PC-9 (cell line): ENCODE measurements at regions not wholly inside any gene's neighbourhood (a gene's known extent, or its start where the extent isn't known, plus 50 kb on each side); places are given as distances from the start of the nearest gene placed in this dataset.

Experiments
- BruUV-seq: library from RNA; stranded (reverse); fragments of 400-500 nt; replicated peaks from 2 replicates; lab custom pipeline; 2021; lab: Mats Ljungman, UMichigan
- CTCF ChIA-PET: fragments of 300-600 bp; sonication (Branson Sonifier 250); formaldehyde crosslinking; loops from one replicate; lab custom pipeline; 2022; ENCODE audit warnings: antibody characterized with exemption; lab: Charles Lee
- POLR2A ChIA-PET: fragments of 300-600 bp; sonication (Branson Sonifier 250); formaldehyde crosslinking; loops from one replicate; lab custom pipeline; 2022; ENCODE audit warnings: antibody characterized with exemption; ENCODE audit not compliant: unreplicated experiment; lab: Charles Lee
- DNase-seq, 2 experiments: peaks; one replicate each; pipeline versions ENCODE4 v3.0.0 to v3.0.0-alpha.2; 2015 to 2022; ENCODE audit warnings: mixed read lengths in 1 of 2
- H2AFZ ChIP-seq: fragments of 200-600 bp; sonication (generic); 2 replicates; pipeline ENCODE4 v1.8.1; 2017; ENCODE audit warnings: antibody characterized with exemption
- H3F3A ChIP-seq: fragments of 200-600 bp; sonication (generic); 2 replicates; pipeline ENCODE4 v1.8.1; 2017; ENCODE audit warnings: antibody characterized with exemption, mild to moderate bottlenecking, low read depth; ENCODE audit not compliant: insufficient read depth
- H3K27ac ChIP-seq: fragments of 200-600 bp; sonication (generic); 2 replicates; pipeline ENCODE4 v1.6.1; 2016; ENCODE audit warnings: mixed run types
- H3K27me3 ChIP-seq: fragments of 200-600 bp; sonication (generic); 2 replicates; pipeline ENCODE4 v1.6.1; 2016; ENCODE audit warnings: low read depth, mixed run types; ENCODE audit not compliant: insufficient read depth
- H3K36me3 ChIP-seq: fragments of 200-600 bp; sonication (generic); 2 replicates; pipeline ENCODE4 v1.6.1; 2016; ENCODE audit warnings: low read depth, mixed run types
- H3K4me1 ChIP-seq: fragments of 200-600 bp; sonication (generic); replicated peaks from 2 replicates; pipeline ENCODE4 v1.6.1; 2016; ENCODE audit warnings: mixed run types; ENCODE audit not compliant: insufficient read depth
- H3K4me2 ChIP-seq: fragments of 200-600 bp; sonication (generic); 2 replicates; pipeline ENCODE4 v1.6.1; 2017; ENCODE audit warnings: mixed run types
- H3K4me3 ChIP-seq: fragments of 200-600 bp; sonication (generic); 2 replicates; pipeline ENCODE4 v1.6.1; 2016; ENCODE audit warnings: mixed run types
- H3K79me2 ChIP-seq: fragments of 200-600 bp; sonication (generic); 2 replicates; pipeline ENCODE4 v1.6.1; 2017; ENCODE audit warnings: low read depth, mixed run types
- H3K9me2 ChIP-seq: fragments of 200-600 bp; sonication (generic); 2 replicates; pipeline ENCODE4 v1.8.1; 2017; ENCODE audit warnings: mild to moderate bottlenecking; ENCODE audit not compliant: insufficient read depth
- H3K9me3 ChIP-seq: fragments of 200-600 bp; sonication (generic); 2 replicates; pipeline ENCODE4 v1.8.1; 2016; ENCODE audit warnings: low read depth; ENCODE audit not compliant: insufficient read depth
- H4K20me1 ChIP-seq: fragments of 200-600 bp; sonication (generic); 2 replicates; pipeline ENCODE4 v1.8.1; 2017; ENCODE audit not compliant: insufficient read depth
- CTCF ChIP-seq: fragments of 200-600 bp; sonication (generic); conservative IDR thresholded peaks from 2 replicates; pipeline ENCODE4 v1.6.1; 2017; ENCODE audit warnings: mixed run types, antibody characterized with exemption, mild to moderate bottlenecking, moderate library complexity
- EZH2 ChIP-seq: fragments of 200-600 bp; sonication (generic); IDR thresholded peaks from 2 replicates; pipeline ENCODE4 v1.8.0; 2017; ENCODE audit warnings: antibody characterized with exemption, low read depth
- intact Hi-C: fragments of 100-400 bp; cut with micrococcal nuclease; formaldehyde crosslinking; loops from one replicate; pipeline ENCODE4 v1.10.0; 2022; ENCODE audit not compliant: unreplicated experiment

- no peaks in the 10 kb centered on the region for H3K27me3 ChIP-seq
- ChIA-PET POLR2A (no interaction called here), CTCF (no interaction called here)
- no peak overlapping the region for H3K4me3 ChIP-seq
- H3K9me2 ChIP-seq, result 0 out of 2 replicates have a peak, but pooled peaks cover 4% of the 10 kb centered on the region
- no peaks in the 10 kb centered on the region for H3K36me3 ChIP-seq
- no peaks in the 10 kb centered on the region for H3K79me2 ChIP-seq
- H3F3A ChIP-seq, result no peaks in the 10 kb centered on the region
- no TSS peak for BruUV-seq
- H3K9me3 ChIP-seq, result no peaks in the 10 kb centered on the region
- H3K27ac ChIP-seq, result no peak overlapping the region
- H2AFZ ChIP-seq, result no peak overlapping the region
- intact Hi-C loops, result no loop called here
- TF ChIP-seq EZH2 (no peak), CTCF (no peak)
- no peak for DNase-seq
- H3K4me1 ChIP-seq, result no peaks in the 10 kb centered on the region
- no peaks in the 10 kb centered on the region for H4K20me1 ChIP-seq
- no peak overlapping the region for H3K4me2 ChIP-seq
Observed at GRCh38 chr3:110099711-110100110, 762.4 kb upstream of the DPPA4 start.

- H3K36me3 ChIP-seq, result no peaks in the 10 kb centered on the region
- CTCF ChIA-PET, result no interaction called here
Observed at GRCh38 chr3:110101361-110101760, 764.0 kb upstream of the DPPA4 start.

GRCh38 chr3:110106805-110107204, 769.5 kb upstream of the DPPA4 start:
- Histone ChIP-seq H3K27ac (no peak overlapping the region), H4K20me1 (no peaks in the 10 kb centered on the region), H3K27me3 (no peaks in the 10 kb centered on the region), H3K36me3 (no peaks in the 10 kb centered on the region), H3K4me1 (no peaks in the 10 kb centered on the region), H3K79me2 (no peaks in the 10 kb centered on the region), H3K4me2 (no peak overlapping the region), H3F3A (no peaks in the 10 kb centered on the region), H2AFZ (no peak overlapping the region), H3K9me3 (no peaks in the 10 kb centered on the region), H3K4me3 (no peak overlapping the region), H3K9me2 (no peaks in the 10 kb centered on the region)
- TF ChIP-seq EZH2 (no peak), CTCF (no peak)
- CTCF ChIA-PET, result no interaction called here
- BruUV-seq, result no TSS peak
- intact Hi-C loops, result no loop called here
- POLR2A ChIA-PET, result no interaction called here
- DNase-seq, result no peak

More at GRCh38 chr3:110101361-110101760, 764.0 kb upstream of the DPPA4 start:
- no peaks in the 10 kb centered on the region for H3K9me2 ChIP-seq
- H3K9me3 ChIP-seq, result no peaks in the 10 kb centered on the region
- no peak overlapping the region for H3K27ac ChIP-seq
- H3K79me2 ChIP-seq, result no peaks in the 10 kb centered on the region
- H3K4me3 ChIP-seq, result no peak overlapping the region
- no peak overlapping the region for H3K4me2 ChIP-seq
- no TSS peak for BruUV-seq
- no peaks in the 10 kb centered on the region for H3K4me1 ChIP-seq
- POLR2A ChIA-PET, result no interaction called here
- H2AFZ ChIP-seq, result no peak overlapping the region
- no peaks in the 10 kb centered on the region for H4K20me1 ChIP-seq
- intact Hi-C loops, result no loop called here
- no peaks in the 10 kb centered on the region for H3K27me3 ChIP-seq
- TF ChIP-seq EZH2, result no peak
- DNase-seq, result no peak
- H3F3A ChIP-seq, result no peaks in the 10 kb centered on the region

GRCh38 chr3:110123946-110124345, 786.6 kb upstream of the DPPA4 start:
- DNase-seq, result no peak
- no peak overlapping the region for H3K27ac ChIP-seq
- H3K4me3 ChIP-seq, result no peak overlapping the region
- no peak overlapping the region for H3K4me2 ChIP-seq
- H3K27me3 ChIP-seq, result no peaks in the 10 kb centered on the region
- no peaks in the 10 kb centered on the region for H3K9me2 ChIP-seq
- no peaks in the 10 kb centered on the region for H3K36me3 ChIP-seq
- H3K79me2 ChIP-seq, result no peaks in the 10 kb centered on the region
- no peak for TF ChIP-seq CTCF
- BruUV-seq, result no TSS peak
- no peaks in the 10 kb centered on the region for H3K9me3 ChIP-seq
- H3F3A ChIP-seq, result no peaks in the 10 kb centered on the region
- H2AFZ ChIP-seq, result no peak overlapping the region
- ChIA-PET CTCF (no interaction called here), POLR2A (no interaction called here)
- H4K20me1 ChIP-seq, result no peaks in the 10 kb centered on the region
- no peaks in the 10 kb centered on the region for H3K4me1 ChIP-seq
- intact Hi-C loops, result no loop called here
